ENCODE measurements at regions not wholly inside any gene's neighbourhood (a gene's known extent, or its start where the extent isn't known, plus 50 kb on each side); places are given as distances from the start of the nearest gene placed in this dataset.

- no peaks in the 10 kb centered on the region for H3K4me1 Mint-ChIP-seq
- H3K27ac Mint-ChIP-seq = no peak overlapping the region
- no peaks in the 10 kb centered on the region for H3K36me3 Mint-ChIP-seq (ENCODE audit: low read depth)
- peaks cover 3% of the 10 kb centered on the region for H3K9me3 Mint-ChIP-seq
- ATAC-seq (replicated peaks) = no peak
- H3K4me3 Mint-ChIP-seq = no peak overlapping the region
- H3K27me3 Mint-ChIP-seq = no peaks in the 10 kb centered on the region
These were observed 242.5 kb upstream of the GPC6 start for GRCh38 chr13:92984151-92984550.

GRCh38 chr13:92989301-92989700 lies 237.3 kb upstream of the GPC6 start:
- Mint-ChIP-seq H3K27me3 (no peaks in the 10 kb centered on the region), H3K4me3 (no peak overlapping the region), H3K9me3 (peaks cover 10% of the 10 kb centered on the region), H3K4me1 (no peaks in the 10 kb centered on the region), H3K27ac (no peak overlapping the region), H3K36me3 (ENCODE audit: low read depth) (no peaks in the 10 kb centered on the region)
- no peak for ATAC-seq (replicated peaks)

- H3K27ac Mint-ChIP-seq = no peak overlapping the region
- H3K36me3 Mint-ChIP-seq (ENCODE audit: low read depth) = no peaks in the 10 kb centered on the region
- H3K4me1 Mint-ChIP-seq = no peaks in the 10 kb centered on the region
- no peaks in the 10 kb centered on the region for H3K27me3 Mint-ChIP-seq
- ATAC-seq (replicated peaks) = no peak
- H3K9me3 Mint-ChIP-seq = peaks cover 11% of the 10 kb centered on the region
- no peak overlapping the region for H3K4me3 Mint-ChIP-seq
These were observed 234.9 kb upstream of the GPC6 start for GRCh38 chr13:92991692-92992091.

GRCh38 chr13:92994056-92994455 lies 232.6 kb upstream of the GPC6 start:
- H3K27me3 Mint-ChIP-seq = no peaks in the 10 kb centered on the region
- H3K36me3 Mint-ChIP-seq (ENCODE audit: low read depth) = no peaks in the 10 kb centered on the region
- H3K9me3 Mint-ChIP-seq = peaks cover 17% of the 10 kb centered on the region
- H3K4me3 Mint-ChIP-seq = no peak overlapping the region
- H3K27ac Mint-ChIP-seq = no peak overlapping the region
- H3K4me1 Mint-ChIP-seq = no peaks in the 10 kb centered on the region
- no peak for ATAC-seq (replicated peaks)

GRCh38 chr13:93001866-93002461 lies 224.6 kb upstream of the GPC6 start:
- no peak for ATAC-seq (replicated peaks)
- H3K9me3 Mint-ChIP-seq = peaks cover 13% of the 10 kb centered on the region

GRCh38 chr13:93003531-93003930 lies 223.1 kb upstream of the GPC6 start:
- no peak for ATAC-seq (replicated peaks)
- Mint-ChIP-seq H3K4me3 (no peak overlapping the region), H3K9me3 (peaks cover 16% of the 10 kb centered on the region), H3K27me3 (no peaks in the 10 kb centered on the region), H3K4me1 (no peaks in the 10 kb centered on the region), H3K27ac (no peak overlapping the region), H3K36me3 (ENCODE audit: low read depth) (no peaks in the 10 kb centered on the region)

More at GRCh38 chr13:93001866-93002461, 224.6 kb upstream of the GPC6 start:
- H3K36me3 Mint-ChIP-seq (ENCODE audit: low read depth) = no peaks in the 10 kb centered on the region
- no peaks in the 10 kb centered on the region for H3K4me1 Mint-ChIP-seq
- no peaks in the 10 kb centered on the region for H3K27me3 Mint-ChIP-seq
- no peak overlapping the region for H3K4me3 Mint-ChIP-seq
- H3K27ac Mint-ChIP-seq = no peak overlapping the region

- ATAC-seq (replicated peaks) = no peak
- Mint-ChIP-seq H3K4me1 (no peaks in the 10 kb centered on the region), H3K4me3 (no peak overlapping the region), H3K9me3 (peaks cover 19% of the 10 kb centered on the region), H3K27ac (no peak overlapping the region), H3K27me3 (no peaks in the 10 kb centered on the region), H3K36me3 (ENCODE audit: low read depth) (no peaks in the 10 kb centered on the region)
These were observed 221.7 kb upstream of the GPC6 start for GRCh38 chr13:93004919-93005318.

GRCh38 chr13:93007928-93008327 lies 218.7 kb upstream of the GPC6 start:
- Mint-ChIP-seq H3K27ac (no peak overlapping the region), H3K4me3 (no peak overlapping the region), H3K36me3 (ENCODE audit: low read depth) (no peaks in the 10 kb centered on the region), H3K27me3 (no peaks in the 10 kb centered on the region), H3K9me3 (peaks cover 22% of the 10 kb centered on the region), H3K4me1 (no peaks in the 10 kb centered on the region)
- ATAC-seq (replicated peaks) = no peak

- no peaks in the 10 kb centered on the region for H3K27me3 Mint-ChIP-seq
- H3K27ac Mint-ChIP-seq = no peak overlapping the region
- ATAC-seq (replicated peaks) = no peak
- H3K4me3 Mint-ChIP-seq = no peak overlapping the region
- no peaks in the 10 kb centered on the region for H3K4me1 Mint-ChIP-seq
- no peaks in the 10 kb centered on the region for H3K36me3 Mint-ChIP-seq (ENCODE audit: low read depth)
- H3K9me3 Mint-ChIP-seq = peaks cover 32% of the 10 kb centered on the region
These were observed 209.0 kb upstream of the GPC6 start for GRCh38 chr13:93017493-93018112.

- no peak overlapping the region for H3K27ac Mint-ChIP-seq
- no peaks in the 10 kb centered on the region for H3K27me3 Mint-ChIP-seq
- peaks cover 4% of the 10 kb centered on the region for H3K9me3 Mint-ChIP-seq
- H3K4me1 Mint-ChIP-seq = no peaks in the 10 kb centered on the region
- H3K4me3 Mint-ChIP-seq = no peak overlapping the region
- H3K36me3 Mint-ChIP-seq (ENCODE audit: low read depth) = no peaks in the 10 kb centered on the region
- no peak for ATAC-seq (replicated peaks)
These were observed 202.7 kb upstream of the GPC6 start for GRCh38 chr13:93023929-93024328.

GRCh38 chr13:93025984-93026383 lies 200.6 kb upstream of the GPC6 start:
- Mint-ChIP-seq H3K4me1 (no peaks in the 10 kb centered on the region), H3K9me3 (peaks cover 1% of the 10 kb centered on the region), H3K27ac (no peak overlapping the region), H3K4me3 (no peak overlapping the region), H3K36me3 (ENCODE audit: low read depth) (no peaks in the 10 kb centered on the region), H3K27me3 (no peaks in the 10 kb centered on the region)
- no peak for ATAC-seq (replicated peaks)

- peaks cover 5% of the 10 kb centered on the region for H3K9me3 Mint-ChIP-seq
- no peaks in the 10 kb centered on the region for H3K4me1 Mint-ChIP-seq
- H3K36me3 Mint-ChIP-seq (ENCODE audit: low read depth) = no peaks in the 10 kb centered on the region
- ATAC-seq (replicated peaks) = no peak
- H3K4me3 Mint-ChIP-seq = no peak overlapping the region
- H3K27ac Mint-ChIP-seq = no peak overlapping the region
- H3K27me3 Mint-ChIP-seq = no peaks in the 10 kb centered on the region
These were observed 197.1 kb upstream of the GPC6 start for GRCh38 chr13:93029536-93029935.

- Mint-ChIP-seq H3K36me3 (ENCODE audit: low read depth) (no peaks in the 10 kb centered on the region), H3K27ac (no peak overlapping the region), H3K4me3 (no peak overlapping the region), H3K9me3 (peaks cover 6% of the 10 kb centered on the region), H3K4me1 (no peaks in the 10 kb centered on the region), H3K27me3 (no peaks in the 10 kb centered on the region)
- ATAC-seq (replicated peaks) = no peak
These were observed 190.2 kb upstream of the GPC6 start for GRCh38 chr13:93036380-93036779.

GRCh38 chr13:93037780-93038179 lies 188.8 kb upstream of the GPC6 start:
- no peak for ATAC-seq (replicated peaks)
- H3K27me3 Mint-ChIP-seq = no peaks in the 10 kb centered on the region
- H3K9me3 Mint-ChIP-seq = peaks cover 6% of the 10 kb centered on the region
- H3K36me3 Mint-ChIP-seq (ENCODE audit: low read depth) = no peaks in the 10 kb centered on the region
- no peak overlapping the region for H3K27ac Mint-ChIP-seq
- H3K4me1 Mint-ChIP-seq = no peaks in the 10 kb centered on the region
- H3K4me3 Mint-ChIP-seq = no peak overlapping the region

- no peaks in the 10 kb centered on the region for H3K27me3 Mint-ChIP-seq
- no peaks in the 10 kb centered on the region for H3K36me3 Mint-ChIP-seq (ENCODE audit: low read depth)
- ATAC-seq (replicated peaks) = no peak
- no peaks in the 10 kb centered on the region for H3K4me1 Mint-ChIP-seq
- H3K9me3 Mint-ChIP-seq = peaks cover 6% of the 10 kb centered on the region
- H3K4me3 Mint-ChIP-seq = no peak overlapping the region
- H3K27ac Mint-ChIP-seq = no peak overlapping the region
These were observed 188.4 kb upstream of the GPC6 start for GRCh38 chr13:93038187-93038586.

- H3K27ac Mint-ChIP-seq = no peak overlapping the region
- H3K36me3 Mint-ChIP-seq (ENCODE audit: low read depth) = no peaks in the 10 kb centered on the region
- ATAC-seq (replicated peaks) = no peak
- H3K27me3 Mint-ChIP-seq = no peaks in the 10 kb centered on the region
- H3K4me1 Mint-ChIP-seq = no peaks in the 10 kb centered on the region
- no peak overlapping the region for H3K4me3 Mint-ChIP-seq
- H3K9me3 Mint-ChIP-seq = peaks cover 11% of the 10 kb centered on the region
These were observed 187.5 kb upstream of the GPC6 start for GRCh38 chr13:93039131-93039530.

Measured in activated T-helper 17 cell treated with anti-CD3 and anti-CD28 coated beads, Interleukin-2, amount 50 U/mL, for 72 hours (primary cell).